AG09319 (cell line): ENCODE measurements at regions not wholly inside any gene's neighbourhood (a gene's known extent, or its start where the extent isn't known, plus 50 kb on each side); places are given as distances from the start of the nearest gene placed in this dataset.

ENCODE experiments used
- DNase-seq: peaks from one replicate; pipeline ENCODE4 v3.0.0-alpha.2; 2010; ENCODE audit warnings: low read depth; ENCODE audit errors: extremely low read depth
- TF ChIP-seq, protein P1 (sequence below): IDR thresholded peaks from 2 replicates; pipeline ENCODE4 v1.5.1; 2011; ENCODE audit warnings: low read depth, mild to moderate bottlenecking, inconsistent platforms, low read length, moderate library complexity

- no peak for DNase-seq
- TF ChIP-seq, protein P1, sequence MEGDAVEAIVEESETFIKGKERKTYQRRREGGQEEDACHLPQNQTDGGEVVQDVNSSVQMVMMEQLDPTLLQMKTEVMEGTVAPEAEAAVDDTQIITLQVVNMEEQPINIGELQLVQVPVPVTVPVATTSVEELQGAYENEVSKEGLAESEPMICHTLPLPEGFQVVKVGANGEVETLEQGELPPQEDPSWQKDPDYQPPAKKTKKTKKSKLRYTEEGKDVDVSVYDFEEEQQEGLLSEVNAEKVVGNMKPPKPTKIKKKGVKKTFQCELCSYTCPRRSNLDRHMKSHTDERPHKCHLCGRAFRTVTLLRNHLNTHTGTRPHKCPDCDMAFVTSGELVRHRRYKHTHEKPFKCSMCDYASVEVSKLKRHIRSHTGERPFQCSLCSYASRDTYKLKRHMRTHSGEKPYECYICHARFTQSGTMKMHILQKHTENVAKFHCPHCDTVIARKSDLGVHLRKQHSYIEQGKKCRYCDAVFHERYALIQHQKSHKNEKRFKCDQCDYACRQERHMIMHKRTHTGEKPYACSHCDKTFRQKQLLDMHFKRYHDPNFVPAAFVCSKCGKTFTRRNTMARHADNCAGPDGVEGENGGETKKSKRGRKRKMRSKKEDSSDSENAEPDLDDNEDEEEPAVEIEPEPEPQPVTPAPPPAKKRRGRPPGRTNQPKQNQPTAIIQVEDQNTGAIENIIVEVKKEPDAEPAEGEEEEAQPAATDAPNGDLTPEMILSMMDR: no peak
Observed at GRCh38 chr4:85221606-85222005, 253.3 kb upstream of the ARHGAP24 start.

- no peak for DNase-seq
- TF ChIP-seq, protein P1: no peak
Observed at GRCh38 chr4:85222561-85222960, 252.4 kb upstream of the ARHGAP24 start.

GRCh38 chr4:85228264-85228663, 246.7 kb upstream of the ARHGAP24 start:
- TF ChIP-seq, protein P1: no peak
- no peak for DNase-seq

DNA sequence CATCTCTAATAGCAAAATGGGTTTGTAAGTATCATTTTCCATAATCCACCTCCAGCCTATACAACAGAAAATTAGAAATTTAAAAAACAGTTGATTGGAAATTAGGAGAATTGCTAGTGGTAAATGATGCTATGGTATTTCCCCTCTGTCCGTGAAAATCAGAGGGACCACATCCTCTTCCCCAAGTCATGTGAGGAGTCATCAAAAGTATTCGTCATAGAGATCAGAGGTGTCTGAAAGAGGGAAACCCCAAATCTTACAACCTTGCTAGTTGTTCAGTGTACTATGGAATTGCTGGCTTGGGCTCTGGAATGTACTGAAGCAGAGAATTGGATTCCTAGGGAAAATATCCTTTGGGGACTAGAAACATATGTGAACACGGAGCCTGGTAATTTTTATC, 241.4 kb upstream of the ARHGAP24 start:
- TF ChIP-seq, protein P1: no peak
- DNase-seq: no peak

DNA sequence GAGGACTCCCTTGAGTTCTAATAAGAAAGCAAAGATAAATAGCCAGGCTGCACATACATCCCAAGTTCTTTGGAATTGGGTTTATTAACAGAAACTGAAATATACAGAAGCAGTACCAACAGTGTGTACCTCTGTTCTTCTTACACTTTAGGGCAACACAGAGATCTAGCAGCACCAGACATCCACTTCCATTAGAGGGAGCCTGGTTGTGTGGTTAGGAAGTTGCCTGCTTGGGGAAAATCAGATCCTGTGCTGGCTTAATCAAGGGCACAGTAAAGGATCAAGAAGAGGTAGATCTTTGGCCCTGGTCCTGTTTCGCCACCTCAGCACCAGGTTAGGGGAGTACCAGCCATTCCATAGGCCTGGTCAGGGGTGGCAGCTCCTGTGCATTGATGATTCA, 231.1 kb upstream of the ARHGAP24 start:
- no peak for DNase-seq
- TF ChIP-seq, protein P1: no peak; the same call in 1 of the 2 replicates

DNA sequence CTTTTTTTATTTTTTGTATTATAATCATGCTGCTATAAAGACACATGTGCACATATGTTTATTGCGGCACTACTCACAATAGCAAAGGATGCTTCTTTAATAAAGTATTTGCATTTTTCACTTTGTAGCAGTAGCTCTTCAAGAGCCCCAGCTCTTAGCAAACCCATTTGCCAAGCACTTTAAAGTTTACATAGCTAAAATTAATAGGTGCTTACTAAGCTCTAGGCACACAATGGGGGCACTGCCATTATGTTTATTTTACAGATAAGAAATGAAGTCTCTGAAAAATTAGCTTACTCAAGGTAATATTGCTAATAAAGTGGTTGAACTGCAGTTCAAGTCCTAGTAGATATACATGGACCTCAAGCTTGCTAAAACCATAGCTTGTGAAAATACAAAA, 230.3 kb upstream of the ARHGAP24 start:
- DNase-seq: no peak
- TF ChIP-seq, protein P1: no peak

DNA sequence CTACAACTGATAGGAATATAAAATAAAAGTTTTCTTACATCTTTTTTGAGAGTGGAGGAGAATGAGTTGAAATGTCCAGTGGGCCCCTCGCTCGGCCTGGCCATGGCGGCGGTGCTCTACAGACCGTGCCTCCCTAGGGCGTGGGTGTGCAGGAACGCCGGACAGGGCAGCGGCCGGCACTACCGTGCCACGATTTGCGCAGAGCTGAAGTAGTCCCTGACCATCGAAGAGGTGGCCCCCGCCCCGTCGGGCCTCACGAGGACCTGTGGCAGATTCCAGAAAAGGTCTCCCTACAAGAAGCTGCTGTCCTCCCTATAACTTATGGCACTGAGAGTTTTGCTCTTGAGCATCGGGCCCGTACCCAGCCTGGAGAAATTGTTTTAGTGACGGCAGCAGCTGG, 228.9 kb upstream of the ARHGAP24 start:
- DNase-seq: no peak
- TF ChIP-seq, protein P1: no peak
